Right lobe of liver (tissue), 4 donors: ENCODE measurements at regions not wholly inside any gene's neighbourhood (a gene's known extent, or its start where the extent isn't known, plus 50 kb on each side); places are given as distances from the start of the nearest gene placed in this dataset.

Experiments used
- POLR2A ChIP-seq: fragments of 450-650 bp; IDR thresholded peaks from one replicate; pipeline ENCODE4 v1.6.1; 2017; ENCODE audit warnings: antibody characterized with exemption, mild to moderate bottlenecking
- TF ChIP-seq, protein P1 (sequence below), 4 donors: fragments of 200-600 bp in 3 of 4; fragments of 450-650 bp in 1 of 4; IDR thresholded peaks; one replicate each; pipeline versions ENCODE4 v1.5.1 to v1.8.0; 2016 to 2022; ENCODE audit warnings: antibody characterized with exemption in 4 of 4, mild to moderate bottlenecking in 2 of 4
- donor health status: DM: no; HTN: no; CAD: no.
- donor health status: DM: no; HTN: no; CAD: no.
- donor health status: DM: no; HTN: yes; CAD: no.

DNA sequence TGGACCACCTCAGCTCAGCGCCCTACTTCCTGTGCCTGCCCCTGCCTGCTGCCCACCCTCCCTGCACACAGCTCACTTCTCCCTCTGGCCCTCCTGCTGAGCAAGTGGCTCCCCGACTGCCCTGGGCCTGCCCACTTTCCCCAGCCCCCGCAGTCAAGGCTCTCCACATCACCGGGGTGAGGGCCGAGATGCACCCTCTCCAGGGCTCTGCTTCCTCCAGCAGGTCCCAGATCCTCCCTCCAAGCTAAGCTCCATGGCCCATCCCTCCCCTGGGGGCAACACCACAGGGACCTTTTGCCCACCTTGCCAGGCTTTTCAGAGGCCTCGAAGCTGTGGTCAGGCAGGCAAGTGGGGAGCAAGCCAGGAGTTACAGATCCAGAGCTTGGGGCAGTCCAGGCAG is 820.2 kb downstream of the KCNJ18 start:
- TF ChIP-seq, protein P1, sequence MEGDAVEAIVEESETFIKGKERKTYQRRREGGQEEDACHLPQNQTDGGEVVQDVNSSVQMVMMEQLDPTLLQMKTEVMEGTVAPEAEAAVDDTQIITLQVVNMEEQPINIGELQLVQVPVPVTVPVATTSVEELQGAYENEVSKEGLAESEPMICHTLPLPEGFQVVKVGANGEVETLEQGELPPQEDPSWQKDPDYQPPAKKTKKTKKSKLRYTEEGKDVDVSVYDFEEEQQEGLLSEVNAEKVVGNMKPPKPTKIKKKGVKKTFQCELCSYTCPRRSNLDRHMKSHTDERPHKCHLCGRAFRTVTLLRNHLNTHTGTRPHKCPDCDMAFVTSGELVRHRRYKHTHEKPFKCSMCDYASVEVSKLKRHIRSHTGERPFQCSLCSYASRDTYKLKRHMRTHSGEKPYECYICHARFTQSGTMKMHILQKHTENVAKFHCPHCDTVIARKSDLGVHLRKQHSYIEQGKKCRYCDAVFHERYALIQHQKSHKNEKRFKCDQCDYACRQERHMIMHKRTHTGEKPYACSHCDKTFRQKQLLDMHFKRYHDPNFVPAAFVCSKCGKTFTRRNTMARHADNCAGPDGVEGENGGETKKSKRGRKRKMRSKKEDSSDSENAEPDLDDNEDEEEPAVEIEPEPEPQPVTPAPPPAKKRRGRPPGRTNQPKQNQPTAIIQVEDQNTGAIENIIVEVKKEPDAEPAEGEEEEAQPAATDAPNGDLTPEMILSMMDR (IDR thresholded peaks at IDR 0.05): no peak
- TF ChIP-seq POLR2A: no peak
